HG03280 (cell line): ENCODE measurements at regions not wholly inside any gene's neighbourhood (a gene's known extent, or its start where the extent isn't known, plus 50 kb on each side); places are given as distances from the start of the nearest gene placed in this dataset.
A peak's percentile ranks its signal among the peaks of the same experiment; 100 is the strongest.
"Not testable (repeated sequence)": the region's sequence is repeated elsewhere in the genome, so short reads cannot be mapped to it uniquely, and the experiment has no call there.

Source experiments
- ATAC-seq: cut with Tn5 transposase; IDR thresholded peaks from one replicate; pipeline ENCODE4 v1.9.1; 2021; ENCODE audit warnings: mild to moderate bottlenecking, moderate library complexity; ENCODE audit not compliant: unreplicated experiment

DNA sequence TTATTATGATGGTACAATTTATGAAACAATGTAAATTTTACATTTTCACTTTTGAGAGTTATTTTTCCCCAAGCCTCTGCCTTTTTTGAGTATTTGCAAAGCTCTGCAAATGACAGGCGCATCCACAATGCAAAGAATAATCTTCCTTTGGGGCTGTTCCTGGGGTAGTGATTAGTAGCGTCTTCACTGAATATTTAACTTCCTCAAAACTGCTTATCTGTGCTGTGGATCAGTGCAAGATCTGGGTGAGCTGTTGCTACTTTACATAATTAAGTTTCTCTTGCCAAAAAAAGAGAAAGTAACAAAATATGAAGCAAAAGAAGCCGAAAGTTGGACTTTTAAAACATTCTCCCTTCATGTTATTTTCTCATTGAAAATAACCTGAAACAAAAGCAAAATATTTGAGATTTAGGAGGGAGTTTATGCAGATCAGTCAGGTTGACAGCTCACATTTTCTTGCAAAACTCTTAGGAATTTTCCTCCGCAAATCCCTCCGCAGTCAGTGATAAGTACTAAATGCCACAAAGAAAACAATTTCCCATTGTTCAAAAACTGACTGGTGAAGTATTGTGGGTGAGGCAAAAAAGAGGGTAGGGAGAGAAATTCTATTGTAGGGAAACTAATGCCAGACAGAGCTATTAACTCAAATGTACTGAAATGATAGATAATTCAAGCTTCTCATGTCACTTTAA, 276.4 kb upstream of the B3GALT2 start:
- no peak for ATAC-seq

DNA sequence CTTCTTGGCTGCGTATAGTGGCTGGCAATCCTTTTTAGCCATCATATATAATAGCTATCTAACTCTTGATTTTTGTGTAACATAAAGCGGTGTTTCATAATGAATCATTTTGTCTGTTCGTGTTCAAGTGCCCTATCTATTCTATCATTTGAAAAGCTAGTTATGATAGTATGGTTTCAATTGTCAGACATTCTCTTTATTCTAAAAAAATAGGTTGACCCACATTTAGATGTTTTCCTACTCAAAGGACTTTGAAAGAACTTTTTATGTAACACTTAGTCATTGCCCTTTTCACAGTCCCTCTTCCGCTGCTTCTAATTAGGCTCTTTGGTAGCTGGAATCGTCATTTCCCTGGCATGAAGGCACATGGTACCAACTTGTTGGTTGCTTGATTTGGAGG, 272.2 kb upstream of the B3GALT2 start:
- ATAC-seq: no peak

DNA sequence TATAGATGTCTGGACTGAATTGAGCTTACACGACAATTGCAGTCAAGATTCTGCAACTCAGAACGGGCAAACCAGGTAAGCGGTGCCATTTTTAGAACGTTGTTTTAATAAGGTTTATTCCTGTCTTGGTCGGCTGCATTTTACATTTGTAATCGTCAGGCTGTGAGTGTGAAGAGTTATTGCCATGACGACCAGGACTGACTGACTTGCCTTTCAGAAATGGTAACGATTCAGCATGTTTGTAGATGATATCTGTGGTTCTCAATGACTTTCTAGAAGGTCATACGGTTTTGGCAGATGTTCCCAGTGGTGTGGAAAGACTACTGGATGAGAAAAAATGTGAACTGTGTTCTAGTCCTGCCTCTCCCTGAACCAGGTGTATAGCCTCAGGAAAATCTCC, 271.3 kb upstream of the B3GALT2 start:
- no peak for ATAC-seq

DNA sequence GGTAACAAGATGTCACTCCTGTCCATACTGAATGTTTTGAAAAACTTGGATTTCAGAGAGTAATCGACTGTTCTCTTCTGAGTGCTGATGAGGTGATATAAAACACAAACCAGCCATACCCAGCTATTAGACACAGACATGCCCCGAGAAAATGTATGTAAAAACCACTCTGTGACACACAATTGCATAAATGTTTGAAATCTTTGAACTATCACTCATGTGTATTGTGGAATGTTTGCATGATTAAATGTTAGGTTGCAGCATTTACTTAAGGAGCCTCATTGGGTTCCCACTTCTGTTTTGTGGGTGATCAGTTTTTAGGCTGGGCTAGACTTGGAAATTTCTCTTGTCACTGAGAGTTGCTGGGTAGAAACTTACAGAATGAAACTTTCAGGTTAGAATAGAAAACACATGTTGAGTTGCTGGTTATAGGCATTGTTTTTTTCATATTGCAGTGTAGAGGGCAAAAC, 270.4 kb upstream of the B3GALT2 start:
- peak; percentile 78 for ATAC-seq

DNA sequence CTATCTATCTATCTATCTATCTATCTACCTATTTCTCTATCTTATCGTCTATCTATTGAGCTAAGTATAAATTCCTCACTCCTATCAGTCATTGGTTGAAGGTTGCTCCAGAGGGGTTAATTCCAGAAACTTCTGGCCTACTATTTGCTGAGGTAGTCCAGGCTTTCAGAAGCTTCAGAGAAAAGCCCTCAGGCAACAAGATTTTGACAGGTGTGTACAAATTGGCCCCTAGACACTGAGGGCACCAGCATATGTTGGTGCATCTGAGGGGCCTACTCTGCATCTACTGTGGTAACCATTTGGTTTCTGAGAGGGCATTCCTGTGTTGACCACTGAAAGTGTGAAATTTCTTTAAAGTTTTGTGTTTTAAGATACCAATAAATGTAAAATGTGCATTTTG, 265.2 kb upstream of the B3GALT2 start:
- ATAC-seq: no peak

DNA sequence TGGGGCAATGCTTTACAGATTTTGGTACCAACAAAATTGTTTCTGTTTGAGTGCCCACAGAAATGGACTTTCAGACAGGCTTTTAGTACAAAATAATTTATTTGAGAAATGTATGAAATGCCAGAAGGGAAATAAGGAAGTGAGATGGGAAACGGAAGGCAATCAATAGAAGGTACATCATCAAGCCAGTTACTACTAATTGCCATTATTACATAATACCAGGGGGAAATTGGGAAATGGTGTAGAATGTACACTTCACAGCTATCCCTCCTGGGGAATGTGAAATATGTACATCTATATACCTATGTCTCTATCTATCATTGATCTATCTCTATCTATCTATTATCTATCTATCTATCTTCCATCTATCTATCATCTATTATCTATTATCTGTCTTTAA, 264.6 kb upstream of the B3GALT2 start:
- ATAC-seq: no peak

DNA sequence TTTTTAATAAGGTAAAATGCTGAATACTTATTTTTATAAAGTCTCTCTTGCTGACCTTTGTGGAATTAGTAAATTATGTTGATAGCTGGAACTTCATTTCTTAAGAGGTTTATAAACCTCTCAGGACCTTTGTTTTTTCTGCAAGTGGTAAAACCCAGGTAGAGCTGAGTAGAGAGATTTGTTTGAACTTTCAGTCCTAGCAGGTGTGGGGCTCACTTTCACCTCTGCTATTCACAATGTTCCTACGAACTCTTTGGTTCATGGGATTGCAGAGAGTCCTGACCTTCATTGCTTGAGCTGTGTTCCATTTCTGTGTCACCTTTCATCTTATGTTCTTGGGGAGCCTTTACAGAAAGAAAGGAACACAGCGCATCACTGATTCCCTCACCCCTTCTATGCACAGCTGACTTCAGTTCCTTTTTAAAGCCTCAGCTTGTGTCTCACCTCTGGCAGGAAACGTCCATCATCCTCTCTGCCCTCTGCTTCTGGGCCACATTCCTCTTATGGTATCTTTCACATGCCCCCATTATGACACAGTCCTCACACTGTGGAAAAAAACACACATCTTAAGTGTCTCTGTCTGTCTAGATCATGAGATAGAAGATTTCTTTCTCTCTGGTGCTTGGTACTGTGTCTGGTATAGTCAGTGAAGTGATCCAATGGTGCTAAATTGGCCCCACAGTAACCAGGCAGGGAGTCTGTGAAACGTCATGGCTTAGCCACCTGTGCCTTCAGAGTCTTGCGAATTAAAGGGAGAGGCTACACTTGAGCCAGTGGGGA, 262.5 kb upstream of the B3GALT2 start:
- ATAC-seq: peak; percentile 89

DNA sequence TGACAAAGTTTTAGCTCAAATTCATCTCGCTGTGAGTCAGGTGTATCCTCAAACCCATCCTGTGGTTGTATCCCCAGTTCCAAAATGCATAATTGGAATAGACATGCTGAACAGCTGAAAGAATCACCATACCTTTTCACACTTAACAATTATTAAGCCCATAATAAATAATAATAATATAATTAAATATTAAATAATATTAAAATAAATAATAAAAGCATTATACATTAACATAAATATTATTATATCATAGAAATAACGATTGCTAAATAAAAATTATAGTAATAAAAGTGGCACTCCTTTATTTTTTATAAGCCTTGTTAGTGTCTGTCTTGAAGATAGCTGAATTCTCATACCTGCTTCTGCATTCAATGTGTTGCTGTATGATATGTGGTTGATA, 257.5 kb upstream of the B3GALT2 start:
- no peak for ATAC-seq

DNA sequence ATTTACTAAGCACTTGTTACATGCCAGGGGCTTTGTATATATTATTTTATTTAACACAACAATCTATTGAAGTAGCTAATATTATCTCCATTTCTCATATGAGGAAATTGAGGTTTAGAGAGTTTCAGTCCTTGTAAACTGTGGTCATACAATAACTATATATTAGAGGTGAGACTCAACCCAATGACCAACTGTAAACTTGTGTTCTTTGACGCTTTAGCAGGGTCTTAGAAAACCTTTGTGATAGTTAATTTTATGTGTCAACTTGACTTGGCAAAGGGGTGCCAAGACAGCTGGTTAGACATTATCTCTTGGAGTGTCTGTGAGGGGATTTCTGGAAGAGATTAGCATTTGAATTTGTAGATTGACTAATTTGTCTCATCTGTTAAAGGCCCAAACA, 252.4 kb upstream of the B3GALT2 start:
- peak; percentile 48 for ATAC-seq

DNA sequence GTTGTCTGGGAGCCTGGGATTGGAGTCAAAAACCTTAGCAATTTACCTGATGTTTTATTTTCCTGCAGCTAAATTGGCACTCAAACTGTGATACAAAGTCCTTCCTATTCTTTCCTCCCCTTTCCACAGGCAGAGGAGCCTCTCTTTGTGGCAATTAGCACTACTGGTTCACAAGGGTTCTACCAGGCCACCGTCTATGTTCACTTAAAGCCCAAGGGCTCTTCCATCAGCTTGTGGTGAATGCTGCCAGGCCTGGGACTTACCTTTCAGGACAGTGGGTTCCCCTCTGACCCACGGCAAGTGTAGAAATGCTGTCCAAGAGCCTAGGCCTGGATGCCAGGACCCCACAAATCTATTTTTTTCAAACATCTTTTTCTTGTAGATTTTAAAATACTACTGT, 251.9 kb upstream of the B3GALT2 start:
- ATAC-seq: peak; percentile 21

DNA sequence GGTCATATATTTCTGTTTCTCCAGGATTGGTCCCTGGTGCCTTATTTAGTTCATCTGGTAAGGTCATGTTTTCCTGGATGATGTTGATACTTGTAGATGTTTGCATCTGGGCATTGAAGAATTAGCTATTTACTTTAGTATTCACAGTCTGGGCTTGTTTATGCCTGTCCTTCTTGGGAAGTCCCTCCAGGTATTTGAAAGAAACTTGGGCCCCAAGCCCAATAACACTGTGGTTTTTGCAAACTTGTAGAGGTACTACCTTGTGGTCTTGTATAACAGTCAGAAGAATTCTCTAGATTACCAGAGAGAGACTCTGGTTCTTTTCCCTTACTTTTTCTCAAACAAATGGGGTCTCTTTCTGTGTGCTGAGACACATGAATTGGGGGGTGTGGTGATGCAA, 251.4 kb upstream of the B3GALT2 start:
- peak; percentile 78 for ATAC-seq

DNA sequence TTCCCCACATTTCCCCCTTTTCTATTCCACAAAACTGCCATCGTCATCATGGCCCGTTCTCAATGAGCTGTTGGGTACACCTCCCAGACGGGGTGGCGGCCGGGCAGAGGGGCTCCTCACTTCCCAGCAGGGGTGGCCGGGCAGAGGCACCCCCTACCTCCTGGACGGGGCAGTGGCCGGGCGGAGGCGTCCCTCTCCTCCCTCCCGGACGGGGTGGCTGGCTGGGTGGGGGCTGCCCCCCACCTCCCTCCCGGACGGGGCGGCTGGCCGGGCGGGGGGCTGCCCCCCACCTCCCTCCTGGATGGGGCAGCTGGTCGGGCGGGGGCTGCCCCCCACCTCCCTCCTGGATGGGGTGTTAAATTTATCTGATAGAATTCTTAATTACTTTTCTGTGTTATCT, 250.9 kb upstream of the B3GALT2 start:
- not testable (repeated sequence) for ATAC-seq

DNA sequence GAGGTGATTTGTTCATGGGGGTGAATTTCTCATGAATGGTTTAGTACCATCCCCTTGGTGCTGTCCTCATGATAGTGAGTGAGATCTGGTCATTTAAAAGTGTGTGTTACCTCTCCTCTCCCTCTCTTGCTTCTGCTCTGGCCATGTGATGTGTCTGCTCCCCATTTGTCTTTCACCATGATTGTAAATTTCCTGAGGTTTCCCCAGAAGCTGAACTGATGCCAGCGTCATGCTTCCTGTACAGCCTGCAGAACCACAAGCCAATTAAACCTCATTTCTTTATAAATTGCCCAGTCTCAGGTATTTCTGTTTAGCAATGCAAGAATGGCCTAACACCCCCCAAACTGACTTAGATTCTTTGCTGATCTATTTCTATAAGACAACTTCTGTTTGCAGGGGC, 249.4 kb upstream of the B3GALT2 start:
- ATAC-seq: no peak

DNA sequence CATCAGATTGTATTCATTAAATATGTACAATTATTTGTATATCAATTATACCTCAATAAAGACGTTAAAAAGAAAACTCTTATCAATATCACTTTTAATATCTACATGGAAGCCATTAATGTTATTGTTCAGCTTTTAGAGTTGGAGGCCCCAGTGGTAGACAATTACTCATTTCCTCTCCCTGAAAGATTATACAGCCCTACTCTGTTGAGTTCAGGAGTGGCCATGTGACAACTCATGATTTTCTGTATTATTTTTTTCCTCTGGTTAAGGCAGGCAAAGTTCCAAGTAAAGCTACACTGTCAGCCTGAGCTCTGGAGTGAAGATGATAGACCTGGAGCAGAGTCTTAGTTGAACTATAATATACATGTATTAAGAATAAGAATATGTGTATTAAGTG, 247.9 kb upstream of the B3GALT2 start:
- ATAC-seq: no peak

DNA sequence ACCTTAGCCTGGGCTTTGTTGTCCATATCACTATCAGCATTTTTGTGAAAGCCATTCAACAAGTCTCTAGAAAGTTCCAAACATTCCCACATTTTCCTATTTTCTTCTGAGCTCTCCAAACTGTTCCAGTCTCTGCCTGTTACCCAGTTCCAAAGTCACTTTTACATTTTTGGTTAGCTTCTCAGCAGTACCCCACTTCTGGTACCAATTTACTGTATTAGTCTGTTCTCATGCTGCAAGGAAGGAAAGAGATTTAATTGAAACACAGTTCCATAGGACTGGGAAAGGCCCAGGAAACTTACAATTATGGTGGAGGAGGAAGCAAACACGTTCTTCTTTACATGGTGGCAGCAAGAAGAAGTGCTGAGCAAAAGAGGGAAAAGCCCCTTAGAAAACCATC, 247.2 kb upstream of the B3GALT2 start:
- no peak for ATAC-seq

DNA sequence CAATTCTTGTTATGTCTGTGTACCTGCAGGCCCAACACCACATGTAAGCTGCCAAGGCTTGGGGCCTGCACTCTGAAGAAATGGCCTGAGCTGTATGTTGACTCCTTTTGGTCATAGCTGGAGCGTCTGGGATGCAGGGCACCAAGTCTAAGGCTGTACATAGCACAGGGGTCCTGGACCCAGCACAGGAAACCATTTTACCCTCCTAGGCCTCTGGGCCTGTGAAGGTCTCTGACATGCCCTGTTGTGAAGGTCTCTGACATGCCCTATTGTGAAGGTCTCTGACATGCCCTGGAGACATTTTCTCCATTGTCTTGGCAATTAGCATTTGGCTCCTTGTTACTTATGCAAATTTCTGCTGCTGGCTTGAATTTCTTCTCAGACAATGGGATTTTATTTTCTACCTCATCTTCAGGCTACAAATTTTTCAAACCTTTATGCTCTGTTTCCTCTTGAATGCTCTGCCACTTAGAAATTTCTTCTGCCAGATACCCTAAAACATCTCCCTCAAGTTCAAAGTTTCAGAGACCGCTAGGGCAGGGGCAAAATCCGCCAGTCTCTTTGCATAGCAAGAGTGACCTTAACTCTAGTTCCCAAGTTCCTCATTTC, 246.7 kb upstream of the B3GALT2 start:
- no peak for ATAC-seq

DNA sequence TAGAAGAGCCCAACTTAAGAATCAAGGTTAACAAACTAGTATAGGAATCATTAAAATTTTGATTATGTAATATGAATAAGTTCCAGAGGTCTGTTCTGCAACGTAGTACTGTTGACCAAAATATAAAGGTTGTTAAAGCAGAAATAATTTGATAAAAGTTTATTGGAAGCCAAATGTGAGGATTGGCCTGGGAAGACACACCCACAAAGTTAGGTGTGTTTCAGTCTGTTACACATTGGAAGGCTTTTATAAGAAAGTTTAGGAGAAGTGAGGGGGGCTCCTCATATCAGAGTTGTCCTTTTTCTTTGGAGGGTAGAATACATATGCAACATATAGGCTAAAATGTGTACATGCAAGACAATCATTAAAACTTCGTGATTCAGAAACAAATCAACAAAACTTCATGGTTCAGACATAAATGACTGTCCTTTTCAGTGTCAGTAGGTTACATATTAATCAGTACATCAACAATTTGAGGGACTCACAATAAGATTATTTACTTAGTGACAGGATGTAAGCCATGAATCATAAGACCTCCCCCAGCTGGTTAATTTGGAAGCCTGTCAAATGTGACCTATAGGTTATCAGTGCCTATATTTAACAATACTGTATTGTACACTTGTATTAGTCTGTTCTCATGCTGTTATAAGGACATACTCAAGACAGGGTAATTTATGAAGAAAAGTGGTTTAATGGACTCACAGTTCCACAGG, 245.0 kb upstream of the B3GALT2 start:
- no peak for ATAC-seq

DNA sequence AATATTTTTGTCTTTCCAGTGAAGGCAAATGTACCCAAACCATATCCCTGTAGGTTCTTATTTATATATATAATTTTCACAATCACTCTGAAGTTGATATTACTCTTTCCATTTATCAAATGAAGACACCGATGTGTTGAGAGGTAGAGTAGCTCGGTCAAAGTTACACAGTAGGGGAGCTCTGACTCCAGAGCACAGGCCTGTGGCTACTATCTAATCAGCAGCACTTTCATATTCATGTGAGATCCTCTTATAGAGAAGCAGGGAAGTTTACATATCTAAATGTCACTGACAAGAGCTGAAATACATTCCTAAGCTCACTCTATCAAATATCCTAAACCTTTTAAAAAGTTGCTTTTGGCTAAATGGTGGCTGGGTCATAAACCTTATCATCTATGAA, 241.1 kb upstream of the B3GALT2 start:
- ATAC-seq: no peak

DNA sequence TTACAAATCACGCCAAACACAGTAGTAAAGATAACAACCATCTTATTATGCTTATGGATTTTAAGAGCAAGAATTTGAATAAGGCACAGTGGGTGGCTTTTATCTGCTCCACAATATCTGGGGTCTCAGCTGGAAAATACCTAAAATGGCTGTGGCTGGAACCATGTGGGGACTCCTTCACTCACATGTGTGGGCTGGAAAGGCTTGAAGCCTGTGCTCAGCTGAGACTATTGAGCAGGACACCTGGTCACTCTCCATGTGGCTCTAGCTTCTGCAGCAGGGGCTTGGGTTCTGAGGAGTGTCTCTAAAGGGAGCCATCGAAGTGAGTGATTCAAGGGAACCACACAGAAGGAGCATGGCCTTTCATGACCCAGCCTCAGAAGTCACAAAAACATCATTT, 239.6 kb upstream of the B3GALT2 start:
- ATAC-seq: no peak

DNA sequence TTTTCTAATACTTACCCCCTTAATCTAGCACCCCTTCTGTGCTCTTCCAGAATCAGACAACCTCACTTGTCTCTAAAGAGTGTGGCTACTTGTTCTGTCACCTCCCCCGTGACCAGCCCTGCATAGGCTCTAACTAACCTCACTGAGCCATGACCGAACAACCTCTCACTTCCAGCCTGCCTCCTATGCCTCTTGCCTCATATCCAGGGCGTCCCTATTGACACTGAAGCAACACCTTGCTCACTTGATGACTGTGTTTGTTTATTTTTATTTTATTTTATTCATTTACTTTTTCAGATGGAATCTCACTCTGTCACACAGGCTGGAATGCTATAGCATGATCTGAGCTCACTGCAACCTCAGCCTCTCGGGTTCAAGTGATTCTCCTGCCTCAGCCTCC, 235.1 kb upstream of the B3GALT2 start:
- no peak for ATAC-seq

DNA sequence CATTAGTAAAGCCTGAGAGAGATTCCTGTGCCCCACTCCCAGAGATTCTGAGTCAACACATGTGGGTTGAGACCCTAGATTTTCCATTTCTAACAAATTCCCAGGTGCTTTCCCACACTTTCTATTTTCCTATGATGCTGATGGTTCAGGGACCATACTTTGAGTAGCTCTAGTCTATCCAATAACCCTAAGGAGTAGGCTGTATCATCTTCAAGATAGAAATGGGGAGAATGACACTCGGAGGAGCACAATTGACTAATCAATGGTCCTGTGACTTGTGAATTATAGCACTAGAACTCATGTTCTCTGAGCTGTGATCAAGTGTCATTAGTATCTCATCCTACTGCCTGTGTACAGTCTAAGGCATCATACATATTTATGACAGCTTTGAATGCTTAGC, 232.9 kb upstream of the B3GALT2 start:
- no peak for ATAC-seq

DNA sequence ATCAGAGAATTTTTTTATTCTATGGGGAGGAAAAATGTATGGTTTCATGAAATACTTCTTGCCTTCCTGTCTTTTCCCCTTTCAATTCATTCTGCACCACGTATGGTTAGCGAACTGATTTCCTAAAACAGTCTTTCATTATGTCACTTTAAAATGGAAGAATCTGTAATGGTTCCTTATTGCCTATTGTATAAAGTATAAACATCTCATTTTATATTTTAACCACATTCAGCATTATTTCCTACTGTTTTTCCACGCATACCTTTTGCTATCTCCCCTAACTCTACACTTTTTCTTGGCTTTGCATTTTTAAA, 232.3 kb upstream of the B3GALT2 start:
- ATAC-seq: no peak
